IPS DF 4.7 (cell line): ENCODE measurements at regions not wholly inside any gene's neighbourhood (a gene's known extent, or its start where the extent isn't known, plus 50 kb on each side); places are given as distances from the start of the nearest gene placed in this dataset.

ENCODE experiments used
- DNase-seq: peaks from one replicate; pipeline ENCODE4 v3.0.0-alpha.2; 2013; ENCODE audit warnings: low spot score; ENCODE audit errors: extremely low read depth

GRCh38 chr10:52440612-52441285, 126.7 kb downstream of the DKK1 start:
- no peak for DNase-seq

GRCh38 chr10:52442576-52442975, 128.5 kb downstream of the DKK1 start:
- no peak for DNase-seq

GRCh38 chr10:52443419-52444388, 129.6 kb downstream of the DKK1 start:
- DNase-seq = no peak

- DNase-seq = no peak
These were observed 132.3 kb downstream of the DKK1 start for GRCh38 chr10:52446391-52446790.

- no peak for DNase-seq
These were observed 133.9 kb downstream of the DKK1 start for GRCh38 chr10:52447931-52448353.

- no peak for DNase-seq
These were observed 136.7 kb downstream of the DKK1 start for GRCh38 chr10:52450762-52451291.

- DNase-seq = no peak
These were observed 137.7 kb downstream of the DKK1 start for GRCh38 chr10:52451817-52452216.

- DNase-seq = no peak
These were observed 138.8 kb downstream of the DKK1 start for GRCh38 chr10:52452600-52453493.

- no peak for DNase-seq
These were observed 139.4 kb downstream of the DKK1 start for GRCh38 chr10:52453501-52453900.

- DNase-seq = no peak
These were observed 140.4 kb downstream of the DKK1 start for GRCh38 chr10:52454491-52454890.

- no peak for DNase-seq
These were observed 141.0 kb downstream of the DKK1 start for GRCh38 chr10:52455098-52455497.

GRCh38 chr10:52459097-52459496, 145.0 kb downstream of the DKK1 start:
- no peak for DNase-seq

GRCh38 chr10:52463826-52464225, 149.7 kb downstream of the DKK1 start:
- no peak for DNase-seq

- no peak for DNase-seq
These were observed 150.5 kb downstream of the DKK1 start for GRCh38 chr10:52464368-52465124.

GRCh38 chr10:52465202-52465601, 151.1 kb downstream of the DKK1 start:
- no peak for DNase-seq

- no peak for DNase-seq
These were observed 152.4 kb downstream of the DKK1 start for GRCh38 chr10:52466464-52466863.

GRCh38 chr10:52469970-52470705, 156.1 kb downstream of the DKK1 start:
- DNase-seq = no peak

- no peak for DNase-seq
These were observed 158.5 kb downstream of the DKK1 start for GRCh38 chr10:52472406-52473146.

- no peak for DNase-seq
These were observed 160.2 kb downstream of the DKK1 start for GRCh38 chr10:52474265-52474664.
